ENCODE measurements at regions not wholly inside any gene's neighbourhood (a gene's known extent, or its start where the extent isn't known, plus 50 kb on each side); places are given as distances from the start of the nearest gene placed in this dataset.

- TF ChIP-seq CTCF (IDR thresholded peaks at IDR 0.05) (no peak), POLR2AphosphoS5 (IDR thresholded peaks at IDR 0.05) (no peak)
Observed at GRCh38 chr3:111362381-111363009, 179.5 kb upstream of the CD96 start.
